ENCODE measurements at regions not wholly inside any gene's neighbourhood (a gene's known extent, or its start where the extent isn't known, plus 50 kb on each side); places are given as distances from the start of the nearest gene placed in this dataset.

- intact Hi-C loops (cut with micrococcal nuclease; ENCODE audit: unreplicated experiment): no loop called here
- no peaks in the 10 kb centered on the region for H3K4me1 ChIP-seq (ENCODE audit: insufficient read depth, low read length, poor library complexity, severe bottlenecking)
- no peaks in the 10 kb centered on the region for H3K9me3 ChIP-seq (ENCODE audit: low read length)
- no peak for DNase-seq (ENCODE audit: low spot score)
- H3K36me3 ChIP-seq (ENCODE audit: insufficient read depth, low read length): no peaks in the 10 kb centered on the region
- H3K9me2 ChIP-seq (ENCODE audit: insufficient read depth, low read length): no peaks in the 10 kb centered on the region
- no peaks in the 10 kb centered on the region for H3K79me2 ChIP-seq (ENCODE audit: insufficient read depth, low read depth, low read length)
- no TSS peak for BruUV-seq (replicated peaks)
- H4K20me1 ChIP-seq (ENCODE audit: insufficient read depth, low read length): no peaks in the 10 kb centered on the region
- H3K27ac ChIP-seq (ENCODE audit: low read depth, low read length, poor library complexity, severe bottlenecking): no peak overlapping the region
- no peak overlapping the region for H2AFZ ChIP-seq (ENCODE audit: low read length)
- ChIA-PET POLR2A (interaction anchor here (0.6 kb wide), 1 partner anchor 126 kb away, joined by 3 read pairs; no protein-coding TSS in a partner anchor), CTCF (ENCODE audit: unreplicated experiment) (no interaction called here)
- no peak overlapping the region for H3K4me3 ChIP-seq (ENCODE audit: low read depth, low read length, poor library complexity, severe bottlenecking)
- TF ChIP-seq EZH2phosphoT487 (IDR thresholded peaks at IDR 0.05; ENCODE audit: borderline replicate concordance, low read depth, low read length) (no peak), CTCF (conservative IDR thresholded peaks at IDR 0.05; ENCODE audit: low read length) (no peak)
- H3K4me2 ChIP-seq (ENCODE audit: low read length): no peak overlapping the region
Measured at GRCh38 chr6:151170622-151171246, 69.0 kb upstream of the AKAP12 start.

DNA sequence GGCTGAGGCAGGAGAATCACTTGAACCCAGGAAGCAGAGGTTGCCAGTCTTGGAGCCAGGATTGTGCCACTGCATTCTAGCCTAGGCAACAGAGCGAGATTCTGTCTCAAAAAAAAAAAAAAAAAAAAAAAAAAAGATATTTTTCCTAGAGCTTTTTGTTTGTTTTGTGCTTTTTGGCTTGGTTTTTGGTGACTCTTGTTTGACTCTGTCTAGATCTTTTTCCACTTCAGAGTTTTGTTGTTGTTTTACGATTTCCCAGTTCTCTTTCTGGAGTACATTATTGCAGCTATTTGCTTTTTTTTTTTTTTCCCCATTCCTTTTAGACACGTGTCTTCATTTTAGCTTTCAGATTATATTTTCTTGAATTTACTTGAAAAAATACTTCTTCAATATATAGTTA lies 67.0 kb upstream of the AKAP12 start:
- no peak overlapping the region for H3K4me3 ChIP-seq (ENCODE audit: low read depth, low read length, poor library complexity, severe bottlenecking)
- no peaks in the 10 kb centered on the region for H4K20me1 ChIP-seq (ENCODE audit: insufficient read depth, low read length)
- intact Hi-C loops (cut with micrococcal nuclease; ENCODE audit: unreplicated experiment): no loop called here
- TF ChIP-seq EZH2phosphoT487 (IDR thresholded peaks at IDR 0.05; ENCODE audit: borderline replicate concordance, low read depth, low read length): no peak
- TF ChIP-seq CTCF (conservative IDR thresholded peaks at IDR 0.05; ENCODE audit: low read length): no peak
- no peaks in the 10 kb centered on the region for H3K9me3 ChIP-seq (ENCODE audit: low read length)
- no peak overlapping the region for H2AFZ ChIP-seq (ENCODE audit: low read length)
- no peak overlapping the region for H3K27ac ChIP-seq (ENCODE audit: low read depth, low read length, poor library complexity, severe bottlenecking)
- POLR2A ChIA-PET: interaction anchor here (0.7 to 0.8 kb wide), 2 partner anchors 384 to 895 kb away, joined by 4 read pairs; no protein-coding TSS in a partner anchor
- CTCF ChIA-PET (ENCODE audit: unreplicated experiment): no interaction called here
- H3K9me2 ChIP-seq (ENCODE audit: insufficient read depth, low read length): no peaks in the 10 kb centered on the region
- no peaks in the 10 kb centered on the region for H3K79me2 ChIP-seq (ENCODE audit: insufficient read depth, low read depth, low read length)
- no peaks in the 10 kb centered on the region for H3K36me3 ChIP-seq (ENCODE audit: insufficient read depth, low read length)
- no peaks in the 10 kb centered on the region for H3K4me1 ChIP-seq (ENCODE audit: insufficient read depth, low read length, poor library complexity, severe bottlenecking)
- H3K4me2 ChIP-seq (ENCODE audit: low read length): no peak overlapping the region
- DNase-seq (ENCODE audit: low spot score): no peak
- BruUV-seq (replicated peaks): no TSS peak

DNA sequence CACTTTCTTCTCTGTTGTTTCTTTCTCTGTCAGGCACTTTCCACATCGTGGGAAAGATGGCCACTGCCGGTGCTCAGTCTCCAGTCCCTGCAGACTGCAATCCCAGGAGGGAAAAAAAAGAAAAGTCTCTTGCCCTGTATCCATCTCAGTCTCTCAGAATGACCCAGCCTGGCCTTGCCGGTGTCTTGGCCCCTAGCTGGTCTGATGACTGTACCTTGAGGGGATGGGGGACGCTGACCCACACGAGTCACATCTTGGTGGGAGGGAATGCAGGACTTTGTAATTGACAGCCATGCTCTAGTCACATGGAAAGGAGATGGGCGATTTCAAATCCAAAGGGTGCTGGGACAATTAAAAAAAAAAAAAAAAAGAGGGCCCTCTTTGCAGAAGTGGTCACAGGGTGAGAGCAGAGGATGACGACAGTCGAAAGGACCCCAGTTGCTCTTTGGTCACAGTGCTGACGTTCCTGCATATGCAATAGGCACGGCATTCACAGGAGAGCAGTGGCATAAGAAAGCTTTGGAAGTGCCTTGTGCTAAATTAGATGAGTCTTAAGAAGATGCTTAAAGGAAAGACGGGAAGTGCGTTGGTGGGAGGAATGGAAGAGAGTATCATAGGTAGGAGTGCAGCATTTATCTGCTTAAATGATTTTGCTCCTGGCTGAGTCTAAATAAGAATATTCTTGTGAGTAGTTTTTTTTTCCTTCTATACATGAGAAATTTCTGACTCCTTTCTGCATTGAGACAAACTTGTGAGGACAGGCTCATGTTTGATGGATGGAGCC lies 63.9 kb upstream of the AKAP12 start:
- intact Hi-C loops (cut with micrococcal nuclease; ENCODE audit: unreplicated experiment): no loop called here
- H4K20me1 ChIP-seq (ENCODE audit: insufficient read depth, low read length): no peaks in the 10 kb centered on the region
- no peak overlapping the region for H3K27ac ChIP-seq (ENCODE audit: low read depth, low read length, poor library complexity, severe bottlenecking)
- TF ChIP-seq EZH2phosphoT487 (IDR thresholded peaks at IDR 0.05; ENCODE audit: borderline replicate concordance, low read depth, low read length) (no peak), CTCF (conservative IDR thresholded peaks at IDR 0.05; ENCODE audit: low read length) (no peak)
- H3K79me2 ChIP-seq (ENCODE audit: insufficient read depth, low read depth, low read length): no peaks in the 10 kb centered on the region
- no peak for DNase-seq (ENCODE audit: low spot score)
- no peak overlapping the region for H3K4me2 ChIP-seq (ENCODE audit: low read length)
- H3K36me3 ChIP-seq (ENCODE audit: insufficient read depth, low read length): no peaks in the 10 kb centered on the region
- H3K9me3 ChIP-seq (ENCODE audit: low read length): no peaks in the 10 kb centered on the region
- POLR2A ChIA-PET: interaction anchor here (0.6 to 0.7 kb wide), 2 partner anchors 58 to 1016 kb away, joined by 4 to 5 read pairs; no protein-coding TSS in a partner anchor
- CTCF ChIA-PET (ENCODE audit: unreplicated experiment): no interaction called here
- no peaks in the 10 kb centered on the region for H3K9me2 ChIP-seq (ENCODE audit: insufficient read depth, low read length)
- no peak overlapping the region for H3K4me3 ChIP-seq (ENCODE audit: low read depth, low read length, poor library complexity, severe bottlenecking)
- no TSS peak for BruUV-seq (replicated peaks)
- no peaks in the 10 kb centered on the region for H3K4me1 ChIP-seq (ENCODE audit: insufficient read depth, low read length, poor library complexity, severe bottlenecking)
- no peak overlapping the region for H2AFZ ChIP-seq (ENCODE audit: low read length)

Measured in OCI-LY7 (cell line).